HG02571 (cell line): ENCODE measurements at regions not wholly inside any gene's neighbourhood (a gene's known extent, or its start where the extent isn't known, plus 50 kb on each side); places are given as distances from the start of the nearest gene placed in this dataset.

Experiments used
- ATAC-seq: cut with Tn5 transposase; IDR thresholded peaks from one replicate; pipeline ENCODE4 v1.9.1; 2021; ENCODE audit warnings: mild to moderate bottlenecking, moderate library complexity; ENCODE audit not compliant: unreplicated experiment

- no peak for ATAC-seq
Observed at GRCh38 chr4:171202908-171203307, 610.3 kb upstream of the GALNTL6 start.

DNA sequence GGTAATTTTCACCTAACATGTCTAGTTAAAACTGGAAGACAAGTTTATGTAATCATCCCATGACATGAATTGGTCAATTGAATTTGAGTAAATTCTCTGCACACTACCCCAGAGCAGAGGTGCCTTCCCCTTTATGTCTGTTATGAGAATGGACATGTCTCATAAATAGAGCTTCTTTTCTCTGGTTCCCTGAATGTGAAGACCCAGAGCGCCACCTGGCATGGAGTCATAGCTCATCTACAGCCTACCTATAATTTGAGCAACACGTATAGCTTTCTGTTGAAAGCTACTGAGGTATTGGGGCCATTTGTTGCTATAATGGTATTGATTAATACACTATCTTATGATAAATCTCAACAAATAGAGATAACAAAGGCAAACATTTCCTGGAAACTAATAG is 626.5 kb upstream of the GALNTL6 start:
- ATAC-seq: no peak

DNA sequence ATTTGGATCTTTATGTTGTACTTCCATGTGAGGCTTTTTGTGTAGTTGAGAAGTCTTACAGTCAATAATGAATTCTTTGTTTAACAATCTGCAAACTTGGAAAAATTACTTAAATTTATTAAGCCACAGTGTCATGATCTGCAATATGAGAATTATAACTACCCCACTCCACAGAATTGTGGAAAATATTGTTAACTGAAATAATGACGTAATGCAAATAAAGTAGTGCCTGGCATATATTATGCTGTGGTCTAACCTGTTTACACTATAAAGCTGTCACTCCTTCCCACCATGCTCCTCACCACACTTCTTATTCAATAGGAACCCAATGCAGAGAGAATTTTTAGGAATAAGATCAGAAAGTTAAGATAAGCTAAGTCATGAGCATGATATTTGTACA is 632.1 kb upstream of the GALNTL6 start:
- ATAC-seq: no peak

DNA sequence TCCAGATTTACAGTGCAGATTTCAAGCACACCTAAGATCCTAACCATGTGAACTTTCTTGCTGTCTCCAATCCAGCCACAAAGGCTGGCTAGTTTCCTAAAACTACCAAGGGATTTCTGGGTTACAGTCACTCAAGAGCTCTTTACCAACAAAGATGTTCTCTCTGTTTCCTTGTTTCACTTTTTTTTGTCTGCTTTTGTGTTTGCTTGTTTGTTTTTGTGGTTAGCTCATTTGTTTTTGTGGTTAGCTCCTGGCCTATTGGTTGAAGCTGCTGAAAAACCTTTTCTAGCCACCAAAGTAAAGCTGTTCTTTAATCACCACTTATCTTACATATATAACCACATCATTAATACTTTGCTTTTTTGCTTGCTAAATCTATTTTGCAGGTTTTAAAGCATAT is 642.5 kb upstream of the GALNTL6 start:
- no peak for ATAC-seq

GRCh38 chr4:171169396-171169795 is 643.8 kb upstream of the GALNTL6 start:
- no peak for ATAC-seq

- no peak for ATAC-seq
Observed at GRCh38 chr4:171162478-171162877, 650.7 kb upstream of the GALNTL6 start.

DNA sequence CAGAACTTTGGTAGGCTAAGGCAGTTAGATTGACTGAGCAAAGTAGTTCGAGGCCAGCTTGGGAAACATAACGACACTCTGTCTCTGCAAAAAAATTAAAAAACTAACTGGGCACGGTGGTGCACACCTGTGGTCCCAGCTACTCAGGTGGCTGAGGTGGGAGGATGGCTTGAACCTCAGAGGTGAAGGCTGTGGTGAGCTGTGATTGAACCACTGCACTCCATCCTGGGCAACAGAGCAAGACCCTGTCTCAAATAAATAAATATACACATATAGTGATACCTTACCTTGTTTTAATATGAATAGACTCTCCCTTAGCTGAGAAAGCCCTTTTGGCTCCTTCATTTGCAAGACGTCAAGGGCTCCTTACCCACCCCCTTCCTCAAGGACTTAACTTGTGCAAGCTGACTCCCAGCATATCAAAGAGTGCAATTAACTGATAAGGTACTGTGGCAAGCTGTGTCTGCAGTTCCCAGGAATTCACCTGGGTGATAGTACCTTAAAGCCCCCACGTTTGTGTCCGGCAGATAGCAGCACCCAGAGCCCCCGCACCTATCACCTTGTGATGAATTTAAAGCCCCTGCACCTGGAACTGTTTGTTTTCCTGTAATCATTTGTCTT is 655.6 kb upstream of the GALNTL6 start:
- ATAC-seq: no peak

GRCh38 chr4:171142639-171143038 is 670.6 kb upstream of the GALNTL6 start:
- no peak for ATAC-seq

DNA sequence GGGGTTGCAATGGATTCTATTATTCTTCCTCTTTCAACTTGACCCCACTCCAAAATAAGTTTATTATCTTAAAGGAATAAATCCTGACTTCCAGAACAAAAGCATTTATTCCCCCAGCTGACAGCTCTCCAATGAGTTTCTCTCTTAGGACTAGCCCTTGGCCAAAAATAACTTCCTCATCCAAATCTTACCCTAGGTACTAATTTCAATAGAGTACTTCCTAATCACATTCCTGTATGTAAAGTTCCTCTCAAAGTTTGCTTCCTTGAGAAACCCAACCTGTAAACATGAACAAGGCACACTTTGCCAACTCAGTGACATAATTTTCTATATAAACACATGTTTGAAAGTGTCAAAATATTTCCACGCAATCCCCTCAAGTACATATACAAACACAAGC is 671.2 kb upstream of the GALNTL6 start:
- ATAC-seq: no peak

- ATAC-seq: no peak
Observed at GRCh38 chr4:171130256-171130801, 682.9 kb upstream of the GALNTL6 start.

DNA sequence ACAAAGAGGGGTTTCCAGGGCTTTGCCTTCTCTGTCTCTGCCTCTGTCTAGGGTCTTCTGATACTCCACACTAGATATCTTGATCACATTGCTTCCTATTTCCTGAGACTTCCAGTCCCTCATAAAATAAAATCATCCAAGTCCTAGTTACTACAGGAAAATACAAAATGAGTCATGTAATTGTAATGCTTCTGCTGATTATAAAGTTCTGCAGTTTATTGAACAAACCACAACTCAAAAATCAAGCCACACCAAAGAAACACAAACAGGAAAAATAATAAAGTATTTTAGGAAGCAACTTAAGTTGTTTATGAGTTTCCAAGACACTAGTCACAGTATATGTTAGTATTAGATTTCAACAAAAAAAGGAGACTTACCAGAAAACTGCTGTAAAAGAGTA is 695.1 kb upstream of the GALNTL6 start:
- no peak for ATAC-seq

DNA sequence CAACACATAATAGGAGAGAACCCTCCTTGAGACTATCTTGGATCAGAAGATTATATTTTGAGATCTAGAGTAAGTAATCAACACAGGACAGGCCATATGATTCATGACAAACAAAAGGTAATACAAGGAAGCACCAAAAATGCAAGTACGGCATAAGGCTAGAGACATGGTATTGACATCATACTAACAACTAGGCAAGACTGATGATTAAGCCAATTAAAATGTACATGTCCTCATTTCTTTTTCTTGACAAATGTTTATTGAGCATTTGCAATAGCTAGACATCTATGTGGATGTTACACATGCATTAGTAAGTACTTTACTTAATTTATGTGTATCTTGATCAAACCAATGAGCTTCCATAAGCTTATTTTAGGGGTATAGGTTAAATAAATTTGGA is 695.7 kb upstream of the GALNTL6 start:
- no peak for ATAC-seq

DNA sequence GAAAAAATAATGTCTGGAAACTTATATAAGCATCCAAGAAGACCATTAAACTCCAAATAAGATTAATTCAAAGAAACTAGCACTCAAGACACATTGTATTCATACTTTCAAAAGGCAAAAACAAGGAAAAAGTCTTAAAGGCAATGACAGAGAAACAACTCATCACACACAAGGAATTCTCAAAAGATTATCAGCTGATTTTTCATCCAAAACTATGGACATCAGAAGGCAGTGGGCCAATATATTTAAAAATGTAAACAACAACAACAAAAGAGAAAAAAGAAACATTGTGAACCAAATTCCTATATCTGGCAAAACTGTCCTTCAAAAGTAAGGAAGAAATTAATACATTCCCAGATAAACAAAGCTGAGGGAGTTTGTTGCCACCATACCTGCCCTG is 711.4 kb upstream of the GALNTL6 start:
- ATAC-seq: no peak

- ATAC-seq: no peak
Observed at GRCh38 chr4:171087089-171087488, 726.1 kb upstream of the GALNTL6 start.

DNA sequence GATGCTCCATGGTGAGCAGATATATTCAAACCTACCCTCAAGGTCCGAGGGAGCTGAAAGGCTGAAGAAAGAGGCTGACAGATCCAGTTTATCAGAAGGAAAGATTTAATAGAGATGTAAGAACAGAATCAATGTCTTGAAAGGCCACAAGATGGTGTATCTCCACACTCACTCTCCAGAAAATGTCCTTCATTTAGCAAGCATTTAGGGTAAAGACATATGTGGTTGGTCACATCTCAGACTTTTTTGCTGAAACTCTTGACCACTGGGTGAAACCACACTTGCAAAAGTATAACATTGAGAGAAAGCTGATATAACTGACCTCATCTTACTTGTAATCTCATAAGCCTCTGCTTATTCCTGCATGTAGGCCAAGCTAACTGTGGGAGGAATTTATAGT is 745.8 kb upstream of the GALNTL6 start:
- ATAC-seq: no peak

- ATAC-seq: no peak
Observed at GRCh38 chr4:171049380-171049779, 763.8 kb upstream of the GALNTL6 start.

DNA sequence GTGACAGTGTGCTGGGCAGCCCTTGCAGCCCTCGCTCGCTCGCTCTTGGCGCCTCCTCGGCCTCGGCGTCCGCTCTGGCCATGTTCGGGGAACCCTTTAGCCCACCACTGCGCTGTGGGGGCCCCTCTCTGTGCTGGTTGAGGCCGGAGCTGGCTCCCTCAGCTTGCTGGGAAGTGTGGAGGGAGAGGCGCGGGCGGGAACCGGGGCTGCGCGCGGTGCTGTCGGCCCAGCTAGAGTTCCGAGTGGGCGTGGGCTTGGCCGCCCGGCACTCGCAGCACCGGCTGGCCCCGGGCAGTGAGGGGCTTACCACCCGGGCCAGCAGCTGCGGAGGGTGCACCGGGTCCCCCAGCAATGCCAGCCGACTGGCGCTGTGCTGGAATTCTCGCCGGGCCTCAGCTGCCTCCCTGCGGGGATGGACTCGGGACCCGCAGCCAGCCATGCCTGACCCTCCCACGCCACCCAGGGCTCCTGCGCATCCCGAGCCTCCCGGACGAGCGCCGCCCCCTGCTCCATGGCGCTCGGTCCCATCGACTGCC is 770.1 kb upstream of the GALNTL6 start:
- ATAC-seq: no peak

DNA sequence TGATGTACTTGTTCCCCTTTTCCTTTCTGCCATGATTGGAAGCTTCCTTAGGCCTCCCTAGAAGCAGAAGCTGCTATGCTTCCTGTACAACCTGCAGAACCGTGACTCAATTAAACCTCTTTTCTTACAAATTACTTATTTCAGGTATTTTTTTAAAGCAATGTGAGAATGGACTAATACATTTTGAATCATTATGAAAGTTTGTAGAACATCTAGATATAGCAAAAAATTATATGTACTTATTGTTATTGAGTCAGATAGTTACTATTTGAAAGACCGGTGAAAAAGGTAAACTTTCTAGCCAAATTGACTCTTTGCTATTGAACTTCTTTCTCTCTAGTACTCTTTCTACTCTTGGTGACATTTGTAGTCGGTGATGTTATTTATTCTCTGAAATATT is 777.3 kb upstream of the GALNTL6 start:
- ATAC-seq: no peak

GRCh38 chr4:171031338-171031737 is 781.9 kb upstream of the GALNTL6 start:
- ATAC-seq: no peak

DNA sequence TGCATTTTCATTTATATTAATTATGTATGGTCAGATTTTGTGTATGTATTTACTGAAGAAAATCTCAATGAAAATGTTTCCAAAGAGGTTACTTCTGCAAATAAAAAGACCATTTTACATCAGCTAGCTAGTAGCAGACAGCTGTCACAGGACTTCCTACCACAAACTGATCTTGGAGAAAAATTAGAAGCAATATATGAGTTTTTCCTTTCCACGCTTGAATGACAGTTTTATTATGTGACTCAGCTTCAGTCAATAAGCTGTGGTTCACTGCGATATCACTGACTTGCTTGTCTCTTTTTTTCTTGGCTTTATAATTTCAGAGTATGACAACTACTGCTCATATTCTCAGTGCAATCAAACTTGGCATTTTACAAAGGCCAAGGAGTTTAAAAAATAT is 787.4 kb upstream of the GALNTL6 start:
- no peak for ATAC-seq

DNA sequence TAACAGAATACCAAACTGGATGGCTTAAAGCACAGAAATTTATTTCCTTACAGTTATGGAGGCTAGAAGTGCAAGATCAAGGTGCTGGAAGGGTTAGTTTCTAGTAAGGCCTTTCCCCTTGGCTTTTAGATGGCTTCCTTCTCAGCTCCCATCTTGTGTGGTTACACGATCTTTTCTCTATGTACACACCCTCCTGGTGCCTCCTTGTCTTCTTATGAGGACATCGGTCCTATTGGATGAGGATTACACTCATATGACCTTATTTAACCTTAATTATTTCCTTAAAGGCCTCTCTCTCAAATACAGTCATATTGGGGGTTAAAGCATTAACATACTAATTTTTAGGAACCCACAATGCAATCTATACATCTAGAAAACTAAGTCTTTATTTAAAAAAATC is 787.9 kb upstream of the GALNTL6 start:
- no peak for ATAC-seq

- no peak for ATAC-seq
Observed at GRCh38 chr4:171024720-171025303, 788.4 kb upstream of the GALNTL6 start.

DNA sequence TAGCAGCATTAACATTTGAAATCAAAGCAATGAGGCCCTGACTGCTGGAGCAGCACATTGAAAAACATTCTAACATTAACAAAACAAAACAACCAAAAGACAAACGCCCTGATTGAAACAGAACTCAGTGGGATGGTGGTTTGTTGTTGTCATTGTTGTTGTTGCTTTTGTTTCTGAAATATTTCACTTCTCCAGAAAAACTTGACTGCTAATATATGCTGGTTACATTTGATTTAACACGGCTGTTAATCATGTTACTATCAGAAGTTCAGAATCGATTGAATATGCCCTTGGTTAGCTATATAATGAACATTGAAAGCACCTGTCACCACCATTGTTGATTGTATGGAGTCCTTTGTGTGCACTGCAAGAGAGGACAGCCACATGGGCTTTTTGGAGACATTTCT is 790.4 kb upstream of the GALNTL6 start:
- ATAC-seq: no peak
